Midbrain (tissue), 1 donor: ENCODE measurements at regions not wholly inside any gene's neighbourhood (a gene's known extent, or its start where the extent isn't known, plus 50 kb on each side); places are given as distances from the start of the nearest gene placed in this dataset.
A peak's percentile ranks its signal among the peaks of the same experiment; 100 is the strongest.
"Not testable (repeated sequence)": the region's sequence is repeated elsewhere in the genome, so short reads cannot be mapped to it uniquely, and the experiment has no call there.

Source experiments
- DNase-seq: peaks from one replicate; lab custom pipeline; 2025; lab: John Stamatoyannopoulos, UW

DNA sequence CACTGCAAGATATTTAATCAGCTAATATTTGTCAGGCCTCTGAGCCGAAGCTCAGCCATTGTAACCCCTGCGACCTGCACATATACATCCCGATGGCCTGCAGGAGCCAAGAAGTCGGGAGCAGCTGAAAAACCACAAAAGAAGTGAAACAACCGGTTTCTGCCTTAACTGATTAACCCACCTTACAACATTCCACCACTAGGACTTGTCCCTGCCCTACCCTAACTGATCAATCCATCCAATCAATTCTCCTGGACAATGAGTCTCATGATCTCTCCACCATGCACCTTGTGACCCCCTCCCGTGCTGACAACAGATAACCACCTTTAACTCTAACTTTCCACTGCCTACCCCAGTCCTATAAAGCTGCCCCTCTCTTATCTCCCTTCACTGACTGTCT lies 945.4 kb upstream of the GYPC start:
- no peak for DNase-seq

DNA sequence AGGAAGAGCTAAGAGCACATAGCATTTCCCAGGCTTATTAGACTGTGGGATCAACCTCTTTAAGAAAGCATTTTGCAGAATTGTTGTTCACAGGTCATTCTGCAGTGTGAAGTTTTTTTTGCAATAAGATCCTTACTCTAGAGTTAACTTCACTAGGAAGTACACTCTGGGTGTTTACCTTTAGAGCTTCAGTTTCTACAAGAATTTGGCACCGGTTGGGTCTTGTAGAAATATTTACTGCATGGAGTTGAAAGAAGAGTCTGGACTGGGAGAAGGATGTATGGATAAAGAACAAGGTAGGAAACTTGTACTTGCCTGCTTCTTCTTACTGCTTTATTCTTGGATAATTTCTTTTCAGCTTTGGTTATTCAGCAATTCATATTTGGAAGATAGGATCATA lies 944.9 kb upstream of the GYPC start:
- no peak for DNase-seq

DNA sequence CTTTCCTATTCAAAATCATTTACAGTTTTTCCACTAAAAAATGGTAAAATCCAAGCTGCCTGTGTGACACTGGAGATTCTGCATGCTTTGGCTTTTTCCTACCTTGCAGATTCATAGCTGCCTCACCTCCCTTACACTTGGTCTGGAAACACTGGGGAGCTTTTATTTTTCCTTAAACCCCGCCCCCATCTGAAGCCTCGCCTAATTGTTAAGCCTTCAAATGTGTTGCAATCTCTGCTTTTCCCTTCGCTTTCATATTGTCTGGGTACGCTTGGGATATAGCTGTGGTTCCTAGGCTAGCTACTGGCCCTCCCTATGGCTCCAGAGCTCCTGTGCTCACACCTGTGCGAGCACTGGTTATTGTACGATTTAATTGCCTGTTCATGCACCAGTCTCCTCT lies 942.4 kb upstream of the GYPC start:
- no peak for DNase-seq

DNA sequence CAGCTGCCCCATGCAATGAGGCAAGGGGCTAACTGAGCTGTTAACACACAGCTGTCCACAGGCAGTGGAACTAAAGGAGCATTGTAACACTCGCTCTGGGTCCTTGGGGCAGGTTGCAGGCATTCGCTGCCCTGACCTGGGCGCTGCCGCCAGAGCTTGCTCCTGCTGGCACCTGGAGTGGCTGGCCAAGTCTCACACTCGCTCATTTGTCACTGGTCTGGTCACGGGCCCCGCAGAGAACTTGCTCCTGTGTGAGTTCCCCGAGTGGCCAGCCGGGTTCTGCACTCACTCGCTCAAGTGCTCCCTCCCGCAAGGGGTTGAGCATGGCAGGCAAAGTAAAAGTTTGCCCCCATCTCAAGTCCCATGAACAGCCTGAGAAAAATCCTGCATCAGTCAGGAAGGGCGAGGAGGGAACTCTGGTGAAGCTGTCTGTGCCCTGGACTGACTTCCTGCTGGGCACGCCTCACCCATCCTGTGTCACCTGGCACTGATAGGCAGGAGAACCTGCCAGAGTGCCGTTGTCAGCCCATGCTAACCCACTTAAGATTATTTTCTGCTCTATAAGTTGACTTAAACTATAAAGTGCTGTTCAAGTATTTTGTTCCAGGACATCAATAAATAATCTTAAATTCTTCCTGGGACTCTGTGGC lies 934.8 kb upstream of the GYPC start:
- no peak for DNase-seq

DNA sequence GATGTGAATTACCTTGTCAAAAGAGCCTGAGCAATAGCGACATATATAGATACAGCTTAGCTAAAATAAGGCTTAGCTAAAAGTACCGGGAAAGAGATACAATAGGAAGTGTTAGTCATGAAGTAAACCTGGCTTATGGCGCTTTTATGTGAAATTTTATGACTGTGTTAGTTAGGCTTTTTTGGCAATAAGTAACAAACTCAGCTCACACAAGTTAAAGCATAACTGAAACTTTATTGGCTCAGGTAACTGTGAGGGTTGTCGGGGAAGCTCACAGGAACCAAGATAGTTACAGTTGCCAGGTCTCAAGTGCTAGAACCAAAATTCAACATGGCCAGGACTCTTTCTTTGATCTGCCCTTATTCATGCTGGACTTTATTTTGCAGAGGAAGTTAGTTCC lies 925.0 kb upstream of the GYPC start:
- no peak for DNase-seq

DNA sequence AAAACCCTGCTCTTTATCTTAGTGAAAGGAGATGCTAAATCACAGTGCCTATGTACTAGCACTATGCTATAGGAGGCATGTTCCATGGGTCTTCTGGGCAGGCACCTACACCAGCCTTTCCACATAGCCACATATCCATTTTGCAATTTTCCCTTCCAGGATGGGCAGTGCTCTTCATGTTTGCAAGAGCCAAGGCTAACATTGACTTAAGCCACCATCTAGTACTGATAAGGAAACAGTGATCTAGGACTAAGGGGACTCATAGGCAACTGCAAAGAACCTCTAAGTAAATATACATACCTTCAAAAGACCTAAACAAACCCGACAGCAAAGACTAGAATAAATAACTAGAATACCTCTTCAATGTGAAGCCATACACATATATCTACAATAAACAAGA lies 919.7 kb upstream of the GYPC start:
- no peak for DNase-seq

DNA sequence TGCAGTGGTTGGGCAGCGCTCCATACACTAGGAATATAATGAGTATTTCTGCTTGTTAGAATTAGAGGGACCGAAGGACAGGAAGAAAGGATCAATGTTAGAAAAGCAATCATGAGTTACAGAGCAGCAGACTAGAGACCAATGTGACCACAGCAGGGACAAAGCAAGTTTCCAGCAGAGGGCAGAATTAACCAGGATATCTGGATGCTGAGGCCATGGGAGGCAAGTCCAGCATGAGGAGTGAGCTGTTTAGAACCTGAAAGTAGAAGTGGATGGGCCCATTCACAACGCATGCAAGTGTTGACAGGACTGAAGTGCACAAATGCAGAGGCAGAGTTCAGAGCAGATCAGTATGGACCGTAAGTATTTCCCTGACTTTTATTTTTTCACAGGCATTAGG lies 910.4 kb upstream of the GYPC start:
- peak; percentile 81 for DNase-seq

DNA sequence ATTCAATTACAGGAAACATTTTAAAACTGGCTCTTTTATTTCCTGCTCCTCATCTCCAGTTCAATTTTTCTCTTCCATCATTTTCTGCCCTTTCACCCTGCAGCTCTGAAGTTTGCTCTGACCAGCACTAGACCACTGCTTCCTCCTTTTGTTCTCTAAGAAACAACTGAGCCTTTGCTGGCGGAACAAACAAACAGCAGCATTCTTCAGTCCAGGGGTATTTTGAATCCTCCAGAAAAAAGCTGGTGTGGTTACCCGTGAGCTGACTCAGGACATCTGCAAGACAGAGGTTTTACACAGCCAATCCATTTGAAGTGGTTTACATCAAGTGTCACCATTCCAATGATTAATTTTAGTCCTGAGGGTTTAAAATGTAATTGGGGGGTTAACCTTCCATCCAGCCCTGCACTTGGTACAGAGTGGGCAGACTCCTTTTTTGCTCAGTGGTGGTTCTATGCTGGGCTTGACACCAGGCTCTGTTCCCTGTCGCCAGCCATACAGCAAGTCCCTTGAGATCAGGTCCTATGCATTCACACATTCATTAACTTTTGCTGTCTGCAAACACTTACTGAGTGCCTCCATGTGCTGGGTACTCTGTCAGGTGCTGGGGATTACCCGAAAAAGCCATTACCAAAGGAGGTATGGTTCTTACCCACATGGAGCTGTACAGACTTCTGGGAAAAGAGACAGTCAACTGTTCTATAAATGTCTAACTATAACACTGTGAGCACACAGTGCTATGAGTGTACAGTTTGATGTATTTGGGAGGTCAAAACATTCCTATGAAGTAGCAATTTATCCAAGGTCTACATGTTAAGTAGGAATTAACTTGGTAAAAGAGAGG lies 909.4 kb upstream of the GYPC start:
- no peak for DNase-seq

DNA sequence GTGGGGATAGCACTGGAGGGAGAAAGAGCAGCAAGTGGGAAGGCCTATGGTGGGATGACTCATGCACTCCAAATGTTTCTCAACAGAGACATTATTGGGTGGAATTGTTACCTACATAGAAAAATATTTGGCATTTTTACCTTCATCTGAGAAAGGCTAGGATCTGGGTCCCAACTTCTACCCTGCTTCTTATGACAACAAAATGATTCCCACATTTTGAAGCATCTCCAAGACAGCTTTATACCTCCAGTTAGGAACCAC lies 908.9 kb upstream of the GYPC start:
- no peak for DNase-seq

DNA sequence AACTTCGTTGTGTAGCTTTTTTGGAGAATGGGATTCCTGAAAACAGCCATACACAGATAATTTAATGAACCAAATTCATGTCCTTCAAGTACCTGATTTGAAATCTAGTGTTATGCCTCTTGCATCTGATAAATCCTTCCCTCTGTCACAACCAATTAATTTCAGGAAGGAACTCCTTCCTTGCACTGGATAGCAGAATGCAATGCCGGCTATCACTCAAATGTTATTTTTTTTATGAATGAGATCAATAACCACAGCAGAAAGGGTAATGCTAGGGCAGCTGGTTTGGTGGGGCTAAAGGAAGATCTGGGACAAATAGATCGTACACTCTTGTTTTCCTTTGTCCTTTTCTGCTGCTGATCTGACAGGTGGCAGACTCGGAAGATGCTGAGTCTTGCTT lies 899.5 kb upstream of the GYPC start:
- DNase-seq: no peak

DNA sequence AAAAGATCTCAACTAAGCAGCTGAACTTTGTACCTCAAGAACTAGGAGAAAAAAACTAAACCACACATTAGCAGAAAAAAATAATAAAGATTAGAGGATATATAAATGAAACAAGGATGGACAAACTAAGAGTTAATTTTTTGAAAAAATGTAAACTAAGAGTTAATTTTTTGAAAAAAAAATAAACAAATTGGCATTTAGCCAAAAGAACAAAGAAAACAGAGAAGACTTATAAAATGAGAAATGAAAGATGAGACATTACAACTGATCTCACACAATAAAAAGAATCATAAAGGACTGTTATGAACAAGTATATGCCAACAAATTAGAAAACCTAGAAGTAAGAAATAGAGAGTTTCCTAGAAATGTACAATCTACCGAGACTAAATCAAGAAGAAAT lies 859.2 kb upstream of the GYPC start:
- no peak for DNase-seq

DNA sequence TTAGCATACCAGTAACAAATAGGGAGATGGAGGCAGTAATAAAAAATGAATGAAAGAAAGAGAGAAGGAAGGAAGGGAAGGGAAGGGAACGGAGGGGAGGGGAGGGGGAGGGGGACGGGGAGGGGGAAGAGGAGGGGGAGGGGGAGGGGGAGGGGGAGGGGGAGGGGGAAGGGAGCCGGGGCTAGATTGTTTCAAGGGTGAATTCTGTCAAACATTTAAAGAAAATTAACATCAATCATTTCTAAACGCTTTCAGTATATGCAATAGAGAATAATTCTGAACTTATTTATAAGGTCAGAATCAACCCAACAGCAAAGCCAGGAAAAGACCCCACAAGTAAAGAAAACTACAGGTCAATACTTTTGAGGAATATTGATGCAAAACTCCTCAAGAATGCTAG lies 858.8 kb upstream of the GYPC start:
- no peak for DNase-seq

DNA sequence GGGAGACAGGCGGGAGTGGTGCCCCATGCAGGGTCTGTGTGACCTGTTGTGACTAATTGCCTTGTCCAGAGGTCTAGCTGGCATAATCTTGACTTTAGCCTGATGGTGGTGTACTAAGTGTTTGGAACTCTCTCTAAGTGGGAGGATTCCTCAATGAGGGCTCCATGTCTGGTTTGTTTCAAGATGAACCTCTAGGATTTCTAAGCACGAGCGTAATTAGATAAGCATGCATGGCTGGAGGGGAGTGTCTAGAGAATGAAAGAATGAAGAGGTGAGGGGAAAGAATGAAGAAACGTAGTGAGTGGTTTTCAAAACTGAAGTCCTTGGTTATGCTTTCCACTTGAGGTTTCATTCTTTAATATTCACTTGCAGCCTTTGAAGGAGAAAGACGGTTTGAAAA lies 833.2 kb upstream of the GYPC start:
- no peak for DNase-seq

DNA sequence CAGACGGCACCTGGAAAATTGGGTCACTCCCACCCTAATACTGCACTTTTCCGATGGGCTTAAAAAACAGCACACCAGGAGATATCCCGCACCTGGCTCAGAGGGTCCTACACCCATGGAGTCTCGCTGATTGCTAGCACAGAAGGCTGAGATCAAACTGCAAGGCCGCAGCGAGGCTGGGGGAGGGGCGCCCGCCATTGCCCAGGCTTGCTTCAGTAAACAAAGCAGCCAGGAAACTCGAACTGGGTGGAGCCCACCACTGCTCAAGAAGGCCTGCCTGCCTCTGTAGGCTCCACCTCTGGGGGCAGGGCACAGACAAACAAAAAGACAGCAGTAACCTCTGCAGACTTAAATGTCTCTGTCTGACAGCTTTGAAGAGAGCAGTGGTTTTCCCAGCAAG lies 830.2 kb upstream of the GYPC start:
- DNase-seq: not testable (repeated sequence)

DNA sequence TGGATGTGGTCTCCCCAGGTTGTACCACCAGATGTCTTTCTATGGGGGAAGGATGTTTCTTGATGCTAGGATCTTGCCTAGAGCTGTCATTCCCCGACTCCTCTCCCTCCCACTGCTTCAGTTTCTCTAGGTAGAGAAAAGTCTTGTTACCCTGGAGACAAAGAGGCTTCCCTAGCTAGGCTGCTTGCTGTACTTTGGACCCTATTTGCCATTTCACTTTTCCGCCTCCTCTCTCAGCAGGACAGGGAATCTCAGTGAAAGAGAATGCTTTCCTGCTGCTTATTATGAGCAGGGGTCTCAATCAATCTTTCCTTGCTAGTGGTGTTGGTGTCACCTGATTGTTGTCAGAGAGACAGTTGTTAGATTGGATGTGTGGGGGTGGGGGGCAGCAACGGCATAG lies 818.8 kb upstream of the GYPC start:
- DNase-seq: no peak

DNA sequence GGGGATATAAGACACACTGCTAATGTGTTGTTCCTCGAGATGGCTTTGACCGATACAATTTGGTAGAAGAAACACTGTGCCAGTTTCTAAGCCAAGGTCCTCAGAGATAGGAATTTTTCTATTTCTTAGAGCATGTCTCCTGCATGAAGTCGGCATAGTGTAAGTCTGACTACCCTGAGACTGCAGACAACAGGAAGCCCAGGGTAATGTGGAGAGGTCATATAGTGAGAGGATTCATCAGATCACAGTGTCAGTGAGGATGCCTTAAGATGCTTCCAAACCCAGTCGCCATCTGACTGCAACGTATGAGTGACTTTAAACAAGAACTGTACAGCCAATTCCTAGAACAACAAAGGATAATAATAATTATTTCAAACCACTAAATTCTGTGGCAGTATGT lies 818.3 kb upstream of the GYPC start:
- no peak for DNase-seq

DNA sequence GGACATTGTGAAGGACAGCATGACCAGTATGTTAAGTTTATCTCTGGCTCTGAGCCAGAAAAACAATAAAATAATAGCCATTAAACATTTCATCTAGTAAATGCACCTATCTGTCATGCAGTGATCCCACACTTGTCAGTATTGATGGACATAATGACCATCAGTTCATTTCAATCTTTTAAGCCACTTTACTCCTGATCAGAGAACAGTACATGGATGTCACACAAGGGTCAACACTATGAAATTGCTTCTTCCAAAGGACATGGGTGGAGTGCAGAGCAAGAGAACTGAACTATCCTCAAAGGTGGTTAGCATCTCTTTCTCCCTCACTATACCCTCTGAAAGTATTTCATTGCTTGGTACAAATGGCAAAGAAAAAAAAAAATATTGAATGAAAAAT lies 816.0 kb upstream of the GYPC start:
- no peak for DNase-seq

DNA sequence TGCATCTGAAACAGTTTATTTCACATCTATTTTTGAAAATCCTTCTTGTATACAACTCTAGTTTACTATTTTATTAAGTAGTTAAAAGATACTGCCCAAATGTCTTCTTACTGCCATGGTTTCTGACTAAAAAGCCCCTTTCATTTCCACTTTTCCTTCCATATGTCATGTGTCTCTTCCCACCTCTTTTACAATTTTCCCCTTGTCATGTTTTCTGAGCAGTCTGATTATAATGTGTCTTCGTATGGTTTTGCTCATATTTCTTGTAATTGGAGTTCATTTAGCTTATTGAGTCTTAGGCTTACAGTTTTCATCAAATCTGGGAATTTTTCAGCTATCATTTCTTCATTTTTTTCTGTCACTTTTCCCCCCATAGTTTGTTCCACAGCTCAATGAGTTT lies 813.9 kb upstream of the GYPC start:
- DNase-seq: no peak

DNA sequence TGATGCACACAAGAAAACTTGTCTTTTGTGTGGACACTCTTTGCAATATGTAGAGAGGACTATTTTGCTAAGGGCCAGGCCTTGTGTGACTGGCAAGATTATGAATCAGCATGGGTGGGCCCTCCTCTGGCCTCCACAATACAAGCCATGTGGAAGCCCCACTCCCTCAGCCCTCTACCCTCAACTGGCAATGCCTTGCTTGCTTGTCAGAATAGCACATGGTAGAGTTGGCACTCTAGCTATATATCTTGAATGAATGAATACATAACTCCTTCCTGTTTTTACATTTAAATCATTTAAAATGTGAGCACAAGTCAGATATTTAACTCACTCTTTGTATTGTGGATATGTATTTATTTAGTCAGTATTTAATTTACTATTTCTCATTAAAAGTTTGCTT lies 805.4 kb upstream of the GYPC start:
- DNase-seq: no peak

DNA sequence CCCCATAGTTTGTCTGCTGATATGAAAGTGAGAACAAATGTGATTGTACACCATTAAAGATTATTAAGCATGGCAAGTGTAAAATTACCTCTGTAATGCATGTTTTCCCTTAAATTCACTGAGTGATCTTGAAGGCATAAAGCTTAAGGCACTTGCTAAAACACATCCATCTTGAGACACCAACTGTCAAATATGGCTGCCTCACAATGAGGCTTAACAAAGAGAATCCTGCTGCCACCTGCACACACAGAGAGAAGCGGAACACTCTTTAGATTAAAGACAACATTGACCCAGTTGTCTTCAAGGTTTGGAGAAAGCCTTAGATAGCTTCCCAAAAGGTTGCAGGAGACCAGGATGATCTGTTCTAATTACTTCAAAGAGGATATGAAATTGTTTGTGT lies 803.6 kb upstream of the GYPC start:
- no peak for DNase-seq

DNA sequence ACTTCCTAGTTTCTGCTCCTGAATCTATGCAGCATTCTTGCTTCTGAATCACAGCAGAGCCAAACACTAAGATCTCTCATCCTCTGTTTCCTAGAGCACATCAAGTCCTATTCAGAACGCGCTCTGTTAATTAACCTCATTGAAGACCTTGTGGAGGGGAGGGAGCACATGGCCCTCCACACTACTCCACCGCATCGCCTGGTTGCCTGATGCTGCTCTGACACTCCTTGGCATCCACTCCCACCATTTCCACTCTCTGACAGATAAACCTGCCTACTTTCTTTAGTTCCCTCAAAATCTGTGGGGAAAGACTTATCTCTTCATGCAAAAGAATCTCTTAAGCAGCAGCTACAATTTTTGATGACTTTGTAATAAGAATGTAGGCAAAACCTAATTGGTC lies 802.3 kb upstream of the GYPC start:
- DNase-seq: no peak

DNA sequence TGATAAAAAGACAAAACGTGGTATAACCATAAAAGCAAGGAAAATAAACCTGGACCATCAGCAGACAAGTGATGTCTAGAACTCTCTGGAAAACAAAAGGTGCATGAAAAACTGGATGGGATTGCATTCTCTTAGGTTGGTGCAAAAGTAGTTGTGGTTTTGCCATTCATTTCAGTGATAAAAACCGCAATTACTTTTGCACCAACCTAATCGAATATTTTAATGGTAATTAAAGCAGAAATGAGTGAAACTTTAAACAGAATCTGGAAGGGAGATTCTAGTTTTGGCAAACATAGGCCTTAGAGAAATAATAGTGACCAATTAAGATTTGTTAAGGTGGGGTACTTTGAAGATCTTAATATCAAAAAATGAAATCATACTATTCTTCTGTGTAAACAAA lies 800.8 kb upstream of the GYPC start:
- no peak for DNase-seq

DNA sequence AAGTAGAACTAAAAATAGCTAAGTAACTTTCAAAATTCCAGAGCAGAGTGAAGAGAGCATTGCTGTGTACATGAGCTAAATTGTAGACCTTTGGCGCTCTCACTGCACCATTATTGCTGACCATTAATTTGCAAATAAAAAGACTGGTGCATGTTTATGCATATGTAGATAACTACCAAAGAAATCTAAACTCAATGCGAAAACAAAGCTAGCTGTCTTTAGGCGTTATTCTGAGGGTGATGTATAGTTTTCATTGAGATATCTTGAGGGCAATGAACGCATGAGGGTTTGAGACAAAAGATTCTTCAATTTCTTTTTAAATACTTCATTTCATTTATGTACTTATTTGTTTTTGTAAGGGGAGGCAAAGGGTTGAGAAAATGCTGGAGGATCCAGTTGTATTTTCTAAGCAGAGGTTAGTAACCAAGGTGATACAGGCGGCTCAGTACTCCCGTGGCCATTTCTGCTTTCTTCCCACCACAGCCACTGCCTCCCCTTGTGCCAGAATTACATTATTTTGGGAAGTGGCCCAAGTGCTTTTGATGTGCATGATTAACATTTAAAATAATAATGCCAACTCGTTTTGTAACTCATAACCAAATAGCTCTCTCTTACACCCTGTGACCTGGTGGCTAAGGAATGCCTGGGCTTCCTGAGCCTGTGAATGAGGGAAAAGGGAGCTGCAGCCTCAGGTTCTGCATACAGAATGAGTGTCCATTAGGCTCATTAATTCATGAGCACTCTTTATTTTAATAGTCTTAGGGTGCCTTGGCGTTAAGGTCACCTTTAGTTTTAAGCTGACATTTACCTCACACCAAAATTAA lies 797.8 kb upstream of the GYPC start:
- no peak for DNase-seq
